HepG2 (cell line): ENCODE measurements at regions not wholly inside any gene's neighbourhood (a gene's known extent, or its start where the extent isn't known, plus 50 kb on each side); places are given as distances from the start of the nearest gene placed in this dataset.

Experiments used
- KDM1A ChIP-seq: IDR thresholded peaks from 2 replicates; pipeline ENCODE4 v1.6.1; 2016; ENCODE audit warnings: missing compliant biosample characterization
- RFX5 ChIP-seq: IDR thresholded peaks from 2 replicates; pipeline ENCODE4 v1.6.1; 2011; ENCODE audit warnings: low read depth, low read length, improper control_type of control experiment
- SALL2 ChIP-seq: sonication (generic); formaldehyde crosslinking; IDR thresholded peaks from 2 replicates; pipeline ENCODE4 v1.8.1; 2023; ENCODE audit warnings: mild to moderate bottlenecking, missing genetic modification reagents, inconsistent platforms
- SRSF9 ChIP-seq: fragments of 200-400 bp; formaldehyde crosslinking; IDR thresholded peaks from 2 replicates; pipeline ENCODE4 v1.6.1; 2018; ENCODE audit warnings: borderline replicate concordance, mild to moderate bottlenecking, low read depth, low read length; ENCODE audit not compliant: insufficient read depth, poor library complexity, severe bottlenecking
- ZFP62 ChIP-seq: sonication (generic); formaldehyde crosslinking; IDR thresholded peaks from 2 replicates; pipeline ENCODE4 v1.4.0; 2020; ENCODE audit warnings: missing genetic modification reagents
- ZNF260 ChIP-seq: sonication (generic); formaldehyde crosslinking; IDR thresholded peaks from 2 replicates; pipeline ENCODE4 v1.4.0; 2020; ENCODE audit warnings: missing genetic modification reagents, low read depth, mild to moderate bottlenecking, borderline replicate concordance
- ZNF282 ChIP-seq: fragments of 450-650 bp; IDR thresholded peaks from 2 replicates; pipeline ENCODE4 v1.6.1; 2018; ENCODE audit not compliant: partially characterized antibody
- ZNF432 ChIP-seq: sonication (generic); formaldehyde crosslinking; IDR thresholded peaks from 2 replicates; pipeline ENCODE4 v1.5.0; 2020; ENCODE audit warnings: missing genetic modification reagents, mild to moderate bottlenecking, borderline replicate concordance
- ZSCAN20 ChIP-seq: sonication (generic); formaldehyde crosslinking; IDR thresholded peaks from 2 replicates; pipeline ENCODE4 v1.4.0; 2020; ENCODE audit warnings: missing genetic modification reagents, mild to moderate bottlenecking, borderline replicate concordance
- TF ChIP-seq, protein P1 (sequence below): sonication (generic); formaldehyde crosslinking; IDR thresholded peaks from 2 replicates; pipeline ENCODE4 v1.5.0; 2020; ENCODE audit warnings: mild to moderate bottlenecking, missing genetic modification reagents, moderate library complexity
- TF ChIP-seq, protein P2 (sequence below): sonication (generic); formaldehyde crosslinking; IDR thresholded peaks from 2 replicates; pipeline ENCODE4 v1.4.0; 2020; ENCODE audit warnings: missing genetic modification reagents
- TF ChIP-seq, protein P3 (sequence below): sonication (generic); formaldehyde crosslinking; IDR thresholded peaks from 2 replicates; pipeline ENCODE4 v1.8.1; 2023; ENCODE audit warnings: missing genetic modification reagents, inconsistent platforms, borderline replicate concordance
- TF ChIP-seq, protein P4 (sequence below): sonication (generic); formaldehyde crosslinking; IDR thresholded peaks from 2 replicates; pipeline ENCODE4 v1.8.0; 2022; ENCODE audit warnings: low read depth, missing genetic modification reagents
- TF ChIP-seq, protein P5 (sequence below), 2 experiments: IDR thresholded peaks; 2 replicates each; pipeline ENCODE4 v1.6.1; 2011 to 2012; ENCODE audit warnings: low read length in 2 of 2, borderline replicate concordance in 1 of 2, low read depth in 1 of 2, mild to moderate bottlenecking in 1 of 2, moderate library complexity in 1 of 2

DNA sequence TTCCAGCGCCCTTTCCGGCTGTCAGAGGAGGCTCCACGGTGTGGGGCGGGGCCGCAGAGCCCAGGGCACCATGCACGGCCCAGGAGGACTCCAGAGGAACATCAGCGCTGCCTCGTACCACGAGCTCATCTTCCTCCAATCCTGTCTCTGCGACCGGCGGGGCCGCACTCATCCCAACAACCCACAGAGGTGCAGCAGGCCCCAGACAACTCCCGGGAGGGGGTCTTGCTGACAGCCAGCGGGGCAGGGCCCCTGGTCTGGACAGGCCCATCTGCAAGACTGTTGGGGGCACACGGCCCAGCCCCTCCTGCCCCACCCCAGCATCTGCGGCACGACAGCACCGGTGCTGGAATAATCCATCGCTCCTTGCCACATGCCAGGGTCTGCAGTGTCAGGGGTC, 88.8 kb downstream of the OLFM1 start:
- TF ChIP-seq SRSF9 = no peak
- no peak for TF ChIP-seq ZSCAN20 (CRISPR knock-in tag)
- no peak for TF ChIP-seq ZNF260 (CRISPR knock-in tag)
- TF ChIP-seq, protein P1, sequence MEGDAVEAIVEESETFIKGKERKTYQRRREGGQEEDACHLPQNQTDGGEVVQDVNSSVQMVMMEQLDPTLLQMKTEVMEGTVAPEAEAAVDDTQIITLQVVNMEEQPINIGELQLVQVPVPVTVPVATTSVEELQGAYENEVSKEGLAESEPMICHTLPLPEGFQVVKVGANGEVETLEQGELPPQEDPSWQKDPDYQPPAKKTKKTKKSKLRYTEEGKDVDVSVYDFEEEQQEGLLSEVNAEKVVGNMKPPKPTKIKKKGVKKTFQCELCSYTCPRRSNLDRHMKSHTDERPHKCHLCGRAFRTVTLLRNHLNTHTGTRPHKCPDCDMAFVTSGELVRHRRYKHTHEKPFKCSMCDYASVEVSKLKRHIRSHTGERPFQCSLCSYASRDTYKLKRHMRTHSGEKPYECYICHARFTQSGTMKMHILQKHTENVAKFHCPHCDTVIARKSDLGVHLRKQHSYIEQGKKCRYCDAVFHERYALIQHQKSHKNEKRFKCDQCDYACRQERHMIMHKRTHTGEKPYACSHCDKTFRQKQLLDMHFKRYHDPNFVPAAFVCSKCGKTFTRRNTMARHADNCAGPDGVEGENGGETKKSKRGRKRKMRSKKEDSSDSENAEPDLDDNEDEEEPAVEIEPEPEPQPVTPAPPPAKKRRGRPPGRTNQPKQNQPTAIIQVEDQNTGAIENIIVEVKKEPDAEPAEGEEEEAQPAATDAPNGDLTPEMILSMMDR (CRISPR knock-in tag) = no peak
- TF ChIP-seq, protein P2, sequence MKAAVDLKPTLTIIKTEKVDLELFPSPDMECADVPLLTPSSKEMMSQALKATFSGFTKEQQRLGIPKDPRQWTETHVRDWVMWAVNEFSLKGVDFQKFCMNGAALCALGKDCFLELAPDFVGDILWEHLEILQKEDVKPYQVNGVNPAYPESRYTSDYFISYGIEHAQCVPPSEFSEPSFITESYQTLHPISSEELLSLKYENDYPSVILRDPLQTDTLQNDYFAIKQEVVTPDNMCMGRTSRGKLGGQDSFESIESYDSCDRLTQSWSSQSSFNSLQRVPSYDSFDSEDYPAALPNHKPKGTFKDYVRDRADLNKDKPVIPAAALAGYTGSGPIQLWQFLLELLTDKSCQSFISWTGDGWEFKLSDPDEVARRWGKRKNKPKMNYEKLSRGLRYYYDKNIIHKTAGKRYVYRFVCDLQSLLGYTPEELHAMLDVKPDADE = no peak
- no peak for TF ChIP-seq ZFP62 (CRISPR knock-in tag)
- TF ChIP-seq, protein P3, sequence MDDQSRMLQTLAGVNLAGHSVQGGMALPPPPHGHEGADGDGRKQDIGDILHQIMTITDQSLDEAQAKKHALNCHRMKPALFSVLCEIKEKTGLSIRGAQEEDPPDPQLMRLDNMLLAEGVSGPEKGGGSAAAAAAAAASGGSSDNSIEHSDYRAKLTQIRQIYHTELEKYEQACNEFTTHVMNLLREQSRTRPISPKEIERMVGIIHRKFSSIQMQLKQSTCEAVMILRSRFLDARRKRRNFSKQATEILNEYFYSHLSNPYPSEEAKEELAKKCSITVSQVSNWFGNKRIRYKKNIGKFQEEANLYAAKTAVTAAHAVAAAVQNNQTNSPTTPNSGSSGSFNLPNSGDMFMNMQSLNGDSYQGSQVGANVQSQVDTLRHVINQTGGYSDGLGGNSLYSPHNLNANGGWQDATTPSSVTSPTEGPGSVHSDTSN (CRISPR knock-in tag) = no peak
- TF ChIP-seq SALL2 (CRISPR knock-in tag) = no peak
- no peak for TF ChIP-seq KDM1A (CRISPR knock-in tag)
- no peak for TF ChIP-seq RFX5
- TF ChIP-seq, protein P4, sequence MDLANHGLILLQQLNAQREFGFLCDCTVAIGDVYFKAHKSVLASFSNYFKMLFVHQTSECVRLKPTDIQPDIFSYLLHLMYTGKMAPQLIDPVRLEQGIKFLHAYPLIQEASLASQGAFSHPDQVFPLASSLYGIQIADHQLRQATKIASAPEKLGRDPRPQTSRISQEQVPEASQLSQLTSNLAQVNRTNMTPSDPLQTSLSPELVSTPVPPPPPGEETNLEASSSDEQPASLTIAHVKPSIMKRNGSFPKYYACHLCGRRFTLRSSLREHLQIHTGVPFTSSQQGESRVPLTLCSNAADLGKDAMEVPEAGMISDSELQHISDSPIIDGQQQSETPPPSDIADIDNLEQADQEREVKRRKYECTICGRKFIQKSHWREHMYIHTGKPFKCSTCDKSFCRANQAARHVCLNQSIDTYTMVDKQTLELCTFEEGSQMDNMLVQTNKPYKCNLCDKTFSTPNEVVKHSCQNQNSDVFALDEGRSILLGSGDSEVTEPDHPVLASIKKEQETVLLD (CRISPR knock-in tag) = no peak
- TF ChIP-seq, protein P5, sequence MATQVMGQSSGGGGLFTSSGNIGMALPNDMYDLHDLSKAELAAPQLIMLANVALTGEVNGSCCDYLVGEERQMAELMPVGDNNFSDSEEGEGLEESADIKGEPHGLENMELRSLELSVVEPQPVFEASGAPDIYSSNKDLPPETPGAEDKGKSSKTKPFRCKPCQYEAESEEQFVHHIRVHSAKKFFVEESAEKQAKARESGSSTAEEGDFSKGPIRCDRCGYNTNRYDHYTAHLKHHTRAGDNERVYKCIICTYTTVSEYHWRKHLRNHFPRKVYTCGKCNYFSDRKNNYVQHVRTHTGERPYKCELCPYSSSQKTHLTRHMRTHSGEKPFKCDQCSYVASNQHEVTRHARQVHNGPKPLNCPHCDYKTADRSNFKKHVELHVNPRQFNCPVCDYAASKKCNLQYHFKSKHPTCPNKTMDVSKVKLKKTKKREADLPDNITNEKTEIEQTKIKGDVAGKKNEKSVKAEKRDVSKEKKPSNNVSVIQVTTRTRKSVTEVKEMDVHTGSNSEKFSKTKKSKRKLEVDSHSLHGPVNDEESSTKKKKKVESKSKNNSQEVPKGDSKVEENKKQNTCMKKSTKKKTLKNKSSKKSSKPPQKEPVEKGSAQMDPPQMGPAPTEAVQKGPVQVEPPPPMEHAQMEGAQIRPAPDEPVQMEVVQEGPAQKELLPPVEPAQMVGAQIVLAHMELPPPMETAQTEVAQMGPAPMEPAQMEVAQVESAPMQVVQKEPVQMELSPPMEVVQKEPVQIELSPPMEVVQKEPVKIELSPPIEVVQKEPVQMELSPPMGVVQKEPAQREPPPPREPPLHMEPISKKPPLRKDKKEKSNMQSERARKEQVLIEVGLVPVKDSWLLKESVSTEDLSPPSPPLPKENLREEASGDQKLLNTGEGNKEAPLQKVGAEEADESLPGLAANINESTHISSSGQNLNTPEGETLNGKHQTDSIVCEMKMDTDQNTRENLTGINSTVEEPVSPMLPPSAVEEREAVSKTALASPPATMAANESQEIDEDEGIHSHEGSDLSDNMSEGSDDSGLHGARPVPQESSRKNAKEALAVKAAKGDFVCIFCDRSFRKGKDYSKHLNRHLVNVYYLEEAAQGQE (IDR thresholded peaks at IDR 0.05; ENCODE audit: borderline replicate concordance in 1 of 2, low read depth in 1 of 2, low read length in 2 of 2) = no peak
- no peak for TF ChIP-seq ZNF282
- TF ChIP-seq ZNF432 (CRISPR knock-in tag) = no peak
